GM21515 (cell line): ENCODE measurements at regions not wholly inside any gene's neighbourhood (a gene's known extent, or its start where the extent isn't known, plus 50 kb on each side); places are given as distances from the start of the nearest gene placed in this dataset.
"Not testable (repeated sequence)": the region's sequence is repeated elsewhere in the genome, so short reads cannot be mapped to it uniquely, and the experiment has no call there.

Source experiments
- ATAC-seq: cut with Tn5 transposase; IDR thresholded peaks from one replicate; pipeline ENCODE4 v1.9.1; 2021; ENCODE audit not compliant: unreplicated experiment

GRCh38 chr9:103068753-103069152, 73.6 kb downstream of the CYLC2 start:
- ATAC-seq, result no peak

- no peak for ATAC-seq
Observed at GRCh38 chr9:103078581-103078980, 83.4 kb downstream of the CYLC2 start.

GRCh38 chr9:103082494-103082893, 87.4 kb downstream of the CYLC2 start:
- no peak for ATAC-seq

- ATAC-seq, result no peak
Observed at GRCh38 chr9:103089357-103089756, 94.2 kb downstream of the CYLC2 start.

- ATAC-seq, result no peak
Observed at GRCh38 chr9:103104101-103104500, 109.0 kb downstream of the CYLC2 start.

- ATAC-seq, result no peak
Observed at GRCh38 chr9:103116246-103116645, 121.1 kb downstream of the CYLC2 start.

GRCh38 chr9:103126494-103126893, 131.4 kb downstream of the CYLC2 start:
- no peak for ATAC-seq

- ATAC-seq, result no peak
Observed at GRCh38 chr9:103139891-103140290, 144.8 kb downstream of the CYLC2 start.

GRCh38 chr9:103152473-103152872, 157.3 kb downstream of the CYLC2 start:
- ATAC-seq, result no peak

- no peak for ATAC-seq
Observed at GRCh38 chr9:103167530-103167929, 172.4 kb downstream of the CYLC2 start.

- no peak for ATAC-seq
Observed at GRCh38 chr9:103168254-103168653, 173.1 kb downstream of the CYLC2 start.

- ATAC-seq, result no peak
Observed at GRCh38 chr9:103169798-103170197, 174.7 kb downstream of the CYLC2 start.

- no peak for ATAC-seq
Observed at GRCh38 chr9:103183701-103184171, 188.6 kb downstream of the CYLC2 start.

GRCh38 chr9:103186959-103187358, 191.8 kb downstream of the CYLC2 start:
- ATAC-seq, result no peak

GRCh38 chr9:103188781-103189350, 193.7 kb downstream of the CYLC2 start:
- no peak for ATAC-seq

GRCh38 chr9:103193992-103194391, 198.9 kb downstream of the CYLC2 start:
- no peak for ATAC-seq

- ATAC-seq, result no peak
Observed at GRCh38 chr9:103203172-103203571, 208.0 kb downstream of the CYLC2 start.

GRCh38 chr9:103205881-103206585, 210.9 kb downstream of the CYLC2 start:
- ATAC-seq, result not testable (repeated sequence)

- ATAC-seq, result no peak
Observed at GRCh38 chr9:103210607-103211006, 215.5 kb downstream of the CYLC2 start.

- ATAC-seq, result no peak
Observed at GRCh38 chr9:103215197-103215596, 220.1 kb downstream of the CYLC2 start.

- no peak for ATAC-seq
Observed at GRCh38 chr9:103225702-103226646, 230.8 kb downstream of the CYLC2 start.

GRCh38 chr9:103226647-103227013, 231.5 kb downstream of the CYLC2 start:
- ATAC-seq, result no peak
